ENCODE measurements at regions not wholly inside any gene's neighbourhood (a gene's known extent, or its start where the extent isn't known, plus 50 kb on each side); places are given as distances from the start of the nearest gene placed in this dataset.

GRCh38 chr6:122161136-122161535 lies 238.3 kb upstream of the HSF2 start:
- TF ChIP-seq CTCF (IDR thresholded peaks at IDR 0.05) (no peak), POLR2AphosphoS5 (IDR thresholded peaks at IDR 0.05; ENCODE audit: low read depth, low read length) (no peak)

Measured in Panc1 (cell line).